ENCODE measurements at regions not wholly inside any gene's neighbourhood (a gene's known extent, or its start where the extent isn't known, plus 50 kb on each side); places are given as distances from the start of the nearest gene placed in this dataset.

GRCh38 chr4:34512616-34513015 is 1731.7 kb downstream of the ARAP2 start:
- DNase-seq (ENCODE audit: extremely low read depth, low read depth) = no peak
- no peak overlapping the region for H3K4me3 ChIP-seq (replicated peaks; ENCODE audit: low read depth, low read length)

DNA sequence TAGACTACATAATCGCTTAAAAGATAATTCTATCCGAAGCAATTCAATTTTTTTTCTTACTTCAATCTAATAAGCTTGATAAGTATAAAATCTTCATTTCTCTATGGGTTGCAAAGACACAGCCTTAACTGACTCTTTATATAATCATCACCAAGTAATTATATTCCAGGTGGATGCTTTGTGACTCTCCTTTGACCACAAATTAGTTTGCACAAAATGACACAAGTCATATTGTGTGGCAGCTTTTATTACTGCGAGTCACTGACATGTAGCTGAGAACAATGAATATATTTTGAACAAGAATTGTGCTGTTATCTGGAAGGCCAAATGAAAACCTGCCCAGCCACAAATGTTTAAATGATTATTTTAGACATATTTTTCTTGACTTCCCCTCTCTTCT is 1727.8 kb downstream of the ARAP2 start:
- TF ChIP-seq, protein P1, sequence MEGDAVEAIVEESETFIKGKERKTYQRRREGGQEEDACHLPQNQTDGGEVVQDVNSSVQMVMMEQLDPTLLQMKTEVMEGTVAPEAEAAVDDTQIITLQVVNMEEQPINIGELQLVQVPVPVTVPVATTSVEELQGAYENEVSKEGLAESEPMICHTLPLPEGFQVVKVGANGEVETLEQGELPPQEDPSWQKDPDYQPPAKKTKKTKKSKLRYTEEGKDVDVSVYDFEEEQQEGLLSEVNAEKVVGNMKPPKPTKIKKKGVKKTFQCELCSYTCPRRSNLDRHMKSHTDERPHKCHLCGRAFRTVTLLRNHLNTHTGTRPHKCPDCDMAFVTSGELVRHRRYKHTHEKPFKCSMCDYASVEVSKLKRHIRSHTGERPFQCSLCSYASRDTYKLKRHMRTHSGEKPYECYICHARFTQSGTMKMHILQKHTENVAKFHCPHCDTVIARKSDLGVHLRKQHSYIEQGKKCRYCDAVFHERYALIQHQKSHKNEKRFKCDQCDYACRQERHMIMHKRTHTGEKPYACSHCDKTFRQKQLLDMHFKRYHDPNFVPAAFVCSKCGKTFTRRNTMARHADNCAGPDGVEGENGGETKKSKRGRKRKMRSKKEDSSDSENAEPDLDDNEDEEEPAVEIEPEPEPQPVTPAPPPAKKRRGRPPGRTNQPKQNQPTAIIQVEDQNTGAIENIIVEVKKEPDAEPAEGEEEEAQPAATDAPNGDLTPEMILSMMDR (IDR thresholded peaks at IDR 0.05; ENCODE audit: low read depth, low read length, missing control alignments) = no peak
- no peak for DNase-seq (ENCODE audit: extremely low read depth, low read depth)
- no peak overlapping the region for H3K4me3 ChIP-seq (replicated peaks; ENCODE audit: low read depth, low read length)

More at GRCh38 chr4:34512616-34513015, 1731.7 kb downstream of the ARAP2 start:
- TF ChIP-seq, protein P1 (IDR thresholded peaks at IDR 0.05; ENCODE audit: low read depth, low read length, missing control alignments) = no peak

- TF ChIP-seq, protein P1 (IDR thresholded peaks at IDR 0.05; ENCODE audit: low read depth, low read length, missing control alignments) = no peak
- DNase-seq (ENCODE audit: extremely low read depth, low read depth) = no peak
- no peak overlapping the region for H3K4me3 ChIP-seq (replicated peaks; ENCODE audit: low read depth, low read length)
Measured at GRCh38 chr4:34534916-34535315, 1709.4 kb downstream of the ARAP2 start.

DNA sequence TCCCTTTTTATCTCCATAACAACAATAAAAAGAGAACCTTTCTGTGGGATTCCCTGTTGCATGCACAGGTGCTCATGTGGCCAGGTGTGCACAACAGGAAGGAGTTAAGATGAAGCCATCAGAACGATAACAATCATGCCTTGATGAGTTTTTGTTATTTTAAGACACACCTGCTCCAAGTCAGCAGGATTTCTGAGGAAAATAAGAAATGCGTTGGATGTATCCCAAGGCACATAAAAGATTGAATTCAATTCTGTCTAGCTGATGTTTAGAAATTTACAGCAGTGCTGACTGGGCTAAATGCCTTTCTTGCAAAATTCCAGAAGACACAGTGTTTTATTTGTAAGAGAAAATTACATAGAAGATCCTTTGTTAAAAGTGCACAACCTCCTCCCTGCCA is 1678.2 kb downstream of the ARAP2 start:
- no peak overlapping the region for H3K4me3 ChIP-seq (replicated peaks; ENCODE audit: low read depth, low read length)
- DNase-seq (ENCODE audit: extremely low read depth, low read depth) = no peak
- TF ChIP-seq, protein P1 (IDR thresholded peaks at IDR 0.05; ENCODE audit: low read depth, low read length, missing control alignments) = no peak

DNA sequence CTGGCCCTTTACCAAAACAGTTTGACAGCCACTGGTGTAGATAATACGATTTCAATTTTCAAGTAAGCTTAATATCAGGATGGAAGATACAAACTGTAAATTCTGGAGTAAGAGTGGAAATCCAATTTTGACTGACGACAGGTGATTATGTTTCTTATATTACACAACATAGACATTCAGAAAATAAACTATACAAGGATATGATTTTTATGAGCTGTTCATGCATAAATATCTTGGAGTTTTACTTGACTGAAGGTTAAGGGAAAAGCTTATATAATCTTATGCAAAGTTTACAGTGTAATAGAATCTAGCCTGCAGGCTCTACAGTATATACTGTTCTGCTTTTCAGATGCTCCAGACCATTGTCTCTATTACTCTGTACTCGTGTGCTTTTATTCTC is 1672.3 kb downstream of the ARAP2 start:
- TF ChIP-seq, protein P1 (IDR thresholded peaks at IDR 0.05; ENCODE audit: low read depth, low read length, missing control alignments) = no peak
- H3K4me3 ChIP-seq (replicated peaks; ENCODE audit: low read depth, low read length) = no peak overlapping the region
- DNase-seq (ENCODE audit: extremely low read depth, low read depth) = no peak

DNA sequence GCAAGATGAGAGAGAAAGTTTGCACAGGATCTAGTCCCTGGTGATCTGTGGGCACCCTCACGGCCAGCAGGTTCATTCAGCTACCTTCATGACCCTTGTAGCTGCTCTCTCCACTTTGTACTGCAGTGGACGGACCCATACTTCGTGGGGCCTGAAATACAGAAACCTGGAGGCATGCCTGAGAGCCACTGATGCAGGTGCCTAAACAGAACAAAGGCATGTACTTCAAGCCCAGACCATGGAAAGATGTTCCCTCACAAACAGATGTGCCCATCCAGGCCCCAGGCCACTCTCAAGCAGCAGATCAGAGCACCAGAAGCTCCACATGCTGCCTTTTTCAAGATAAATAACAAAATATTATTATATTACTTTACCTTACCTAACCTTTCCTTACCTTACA is 1629.0 kb downstream of the ARAP2 start:
- DNase-seq (ENCODE audit: extremely low read depth, low read depth) = no peak
- H3K4me3 ChIP-seq (replicated peaks; ENCODE audit: low read depth, low read length) = no peak overlapping the region
- TF ChIP-seq, protein P1 (IDR thresholded peaks at IDR 0.05; ENCODE audit: low read depth, low read length, missing control alignments) = no peak

DNA sequence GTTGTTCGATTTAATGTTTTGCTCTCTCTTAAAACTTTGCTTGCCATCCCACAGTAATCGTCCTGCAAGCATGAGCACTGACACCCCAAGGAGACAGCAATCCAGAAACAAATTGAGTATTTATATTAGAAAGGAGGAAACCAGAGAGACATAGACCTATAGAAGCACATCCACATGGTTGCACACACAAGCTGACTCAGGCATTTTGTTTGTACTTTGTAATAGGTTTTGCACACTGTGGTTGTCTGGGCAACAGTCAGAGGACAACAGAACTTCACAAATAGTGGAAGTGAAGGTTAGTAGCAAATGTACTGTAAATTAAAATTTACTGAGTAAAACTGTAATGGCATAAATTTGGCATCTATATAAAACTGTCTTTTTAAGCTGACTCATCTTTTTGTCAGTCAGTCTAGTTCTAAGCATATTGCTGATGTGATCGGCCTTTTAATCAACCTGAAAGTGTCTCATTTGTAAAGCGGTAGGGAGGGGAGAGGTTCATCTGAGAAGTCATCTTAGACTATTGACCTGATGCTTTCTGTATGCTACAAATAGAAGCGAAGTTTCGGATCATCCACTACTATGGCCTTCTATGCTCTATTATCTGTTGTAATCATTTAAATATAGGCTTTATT is 1624.7 kb downstream of the ARAP2 start:
- peak; percentile 25 for DNase-seq (ENCODE audit: extremely low read depth, low read depth)
- TF ChIP-seq, protein P1 (IDR thresholded peaks at IDR 0.05; ENCODE audit: low read depth, low read length, missing control alignments) = no peak

More for the DNA sequence above, 1624.7 kb downstream of the ARAP2 start:
- H3K4me3 ChIP-seq (replicated peaks; ENCODE audit: low read depth, low read length) = no peak overlapping the region

All from HFF-Myc (cell line).